ENCODE measurements at regions not wholly inside any gene's neighbourhood (a gene's known extent, or its start where the extent isn't known, plus 50 kb on each side); places are given as distances from the start of the nearest gene placed in this dataset.

DNA sequence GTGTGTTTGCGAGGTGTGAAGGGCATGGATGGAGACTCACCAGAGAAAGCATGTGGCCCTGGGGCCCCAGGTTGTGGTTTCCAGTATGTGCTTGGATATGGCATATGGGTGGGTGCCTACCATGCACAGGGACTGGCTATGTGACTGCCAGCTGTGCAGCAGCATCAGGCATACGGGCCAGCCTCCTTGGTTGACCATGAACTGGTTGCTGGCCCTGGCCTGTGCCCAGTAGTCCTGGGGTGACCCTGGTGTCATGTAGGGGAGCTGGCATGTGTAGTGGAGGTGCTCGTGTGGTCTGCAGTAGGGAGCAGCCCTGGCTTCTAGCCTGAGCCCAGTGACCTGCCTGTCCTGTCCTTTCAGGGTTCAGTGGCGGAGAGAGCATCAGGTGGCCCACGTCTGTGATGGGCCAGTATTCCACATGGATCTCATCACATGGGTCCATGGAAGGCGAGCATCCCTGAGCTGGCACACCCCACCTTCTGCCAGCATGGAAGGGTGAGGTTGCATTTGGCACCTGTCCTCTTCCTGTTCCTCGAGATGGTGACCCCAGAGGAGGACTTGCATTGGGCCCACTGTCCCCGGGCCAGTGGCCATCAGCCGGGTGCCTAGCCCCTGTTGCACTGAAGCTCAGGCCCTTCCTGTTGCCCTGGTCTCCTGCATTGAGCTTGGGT lies 228.9 kb downstream of the SNRPN start:
- DNase-seq: no peak

DNA sequence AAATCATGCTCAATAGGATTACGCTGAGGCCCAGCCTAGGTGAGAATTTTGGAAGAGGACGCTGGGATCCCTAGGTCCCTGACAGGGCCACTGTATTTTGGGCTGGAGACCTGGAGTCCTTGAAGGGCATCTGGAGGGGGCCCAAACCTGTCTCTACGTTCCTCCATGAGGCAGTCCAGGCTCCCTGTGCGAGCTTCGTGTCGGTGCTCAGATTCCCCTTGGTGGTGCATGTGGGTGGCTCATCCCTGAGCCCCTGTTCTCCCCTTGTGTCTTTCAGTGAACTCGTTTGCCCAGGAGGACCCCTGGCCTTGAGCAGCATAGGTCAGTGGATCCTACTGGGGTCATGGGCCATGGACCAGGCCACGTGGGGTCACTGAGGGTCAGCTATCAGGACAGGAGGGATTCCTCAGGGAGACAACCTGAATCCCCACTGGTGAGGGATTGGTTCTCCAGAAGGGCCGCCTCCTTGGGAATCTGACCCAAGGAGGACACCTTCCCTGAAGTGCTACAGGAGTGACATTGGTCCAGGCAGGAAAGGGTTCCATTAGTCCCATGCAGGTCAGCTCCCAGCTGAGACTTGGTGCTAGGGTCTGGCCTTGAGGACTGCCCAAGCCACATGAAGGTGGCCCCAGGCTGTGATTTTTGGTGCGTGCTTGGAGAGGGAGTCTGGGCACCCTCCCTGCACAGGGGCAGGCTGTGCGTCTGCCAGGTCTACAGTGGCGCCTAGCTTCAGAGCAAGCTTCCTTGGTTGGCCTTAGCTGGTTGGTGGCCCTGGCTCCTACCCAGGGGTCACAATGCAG lies 229.8 kb downstream of the SNRPN start:
- DNase-seq: no peak

DNA sequence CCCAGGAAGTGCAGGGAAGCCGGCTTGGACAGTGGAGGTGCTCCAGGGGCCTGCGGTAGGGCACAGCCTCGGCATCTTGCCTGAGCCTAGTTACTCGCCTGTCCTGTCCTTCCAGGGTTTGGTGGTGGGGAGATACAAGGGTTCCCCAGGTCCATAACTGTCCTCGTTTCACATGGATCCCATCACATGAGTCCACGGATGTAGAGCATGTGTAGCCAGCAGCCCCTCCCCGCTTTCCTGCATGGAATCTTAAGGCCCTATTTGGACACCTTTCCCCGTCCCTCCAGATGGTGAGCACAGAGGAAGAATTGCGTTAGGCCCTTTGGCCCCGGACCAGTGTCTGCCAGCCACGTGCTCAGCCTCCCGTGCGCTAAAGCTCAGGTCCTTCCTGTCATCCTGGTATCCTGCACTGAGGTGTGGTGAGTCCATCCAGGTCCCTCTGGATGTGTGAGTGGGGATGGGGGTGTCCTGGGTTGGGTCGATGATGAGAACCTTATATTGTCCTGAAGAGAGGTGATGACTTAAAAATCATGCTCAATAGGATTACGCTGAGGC lies 230.4 kb downstream of the SNRPN start:
- DNase-seq: no peak

DNA sequence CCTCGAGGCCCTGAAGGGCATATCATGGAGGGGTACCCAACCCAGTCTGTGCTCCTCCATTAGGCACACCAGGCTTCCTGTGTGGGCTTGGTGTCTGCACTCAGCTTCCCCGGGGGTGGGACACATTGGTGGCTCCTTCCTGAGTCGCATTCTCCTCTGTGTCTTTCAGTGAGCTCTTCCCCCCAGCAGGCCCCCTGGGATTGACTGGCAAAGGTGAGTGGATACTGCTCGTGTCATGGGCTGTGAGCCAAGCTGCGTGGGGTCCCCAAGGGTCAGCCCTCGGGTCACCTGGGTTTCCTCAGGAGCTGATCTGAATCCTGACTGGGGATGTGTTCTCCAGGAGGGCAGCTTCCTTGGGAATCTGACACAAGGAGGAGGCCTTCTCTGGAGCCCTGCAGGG lies 231.0 kb downstream of the SNRPN start:
- no peak for DNase-seq

DNA sequence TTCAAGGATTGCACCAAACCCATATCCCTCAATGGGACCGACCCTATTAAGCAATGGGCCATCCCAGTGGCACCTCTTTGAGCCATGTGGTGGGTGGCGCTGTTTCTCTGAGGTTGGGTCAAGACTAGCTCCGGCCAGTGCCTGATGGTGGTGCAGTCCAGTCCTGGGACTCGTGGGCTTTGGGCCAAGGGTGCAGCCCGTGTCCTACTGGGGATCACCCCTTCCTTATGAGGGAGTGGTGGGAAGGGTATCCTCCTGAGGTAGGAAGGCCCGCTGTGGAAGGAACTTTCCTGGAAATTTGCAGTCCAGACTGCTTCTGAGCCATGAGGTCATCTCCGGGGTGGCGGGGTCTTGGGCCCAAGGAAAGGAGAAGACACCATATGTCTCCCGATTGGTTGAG lies 231.6 kb downstream of the SNRPN start:
- no peak for DNase-seq

DNA sequence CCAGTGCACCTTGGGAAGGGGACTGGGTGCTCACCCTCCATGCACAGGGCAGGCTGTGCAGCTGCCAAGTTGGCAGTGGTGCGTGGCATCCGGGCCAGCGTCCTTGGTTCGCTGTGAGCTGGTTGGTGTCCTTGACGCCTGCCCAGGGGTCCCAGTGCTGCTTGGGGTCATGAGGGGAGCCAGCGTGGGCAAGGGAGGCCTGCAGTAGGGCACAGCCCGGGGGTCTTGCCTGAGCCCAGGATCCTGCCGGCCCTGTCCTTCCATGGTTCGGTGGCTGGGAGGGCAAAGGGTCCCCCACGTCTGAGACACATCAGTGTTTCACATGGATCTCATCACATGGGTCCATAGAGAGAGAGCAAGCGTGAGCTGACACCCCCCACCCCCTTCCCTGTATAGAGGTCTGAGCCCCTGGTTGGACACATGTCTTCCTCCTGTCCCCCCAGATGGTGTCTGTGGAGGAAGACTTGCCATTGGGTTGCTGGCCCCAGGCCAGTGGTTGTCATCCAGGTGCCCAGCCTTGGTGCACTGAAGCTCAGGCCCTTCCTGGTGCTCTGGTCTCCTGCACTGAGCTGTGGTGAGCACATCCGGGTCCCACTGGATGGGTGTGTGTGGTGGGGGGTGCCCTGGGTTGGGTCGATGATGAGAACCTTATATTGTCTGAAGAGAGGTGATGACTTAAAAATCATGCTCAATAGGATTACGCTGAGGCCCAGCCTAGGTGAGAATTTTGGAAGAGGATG lies 232.3 kb downstream of the SNRPN start:
- DNase-seq: no peak

DNA sequence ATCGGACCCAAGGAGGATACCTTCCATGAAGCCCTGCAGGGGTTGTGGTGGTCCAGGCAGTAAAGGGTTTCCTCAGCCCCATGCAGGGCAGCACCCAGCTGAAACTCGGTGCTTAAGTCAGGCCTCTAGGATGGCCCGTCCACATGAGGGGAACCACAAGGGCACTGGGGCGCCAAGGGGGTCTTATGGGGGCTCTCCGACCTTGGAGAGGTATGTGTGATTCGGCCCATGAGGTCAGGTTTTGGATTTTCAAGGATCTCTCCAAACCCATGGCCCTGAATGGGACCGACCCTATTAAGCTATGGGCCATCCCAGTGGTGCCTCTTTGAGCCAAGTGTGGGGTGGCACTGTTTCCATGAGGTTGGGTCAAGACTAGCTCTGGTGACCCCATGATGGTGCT lies 233.3 kb downstream of the SNRPN start:
- no peak for DNase-seq

DNA sequence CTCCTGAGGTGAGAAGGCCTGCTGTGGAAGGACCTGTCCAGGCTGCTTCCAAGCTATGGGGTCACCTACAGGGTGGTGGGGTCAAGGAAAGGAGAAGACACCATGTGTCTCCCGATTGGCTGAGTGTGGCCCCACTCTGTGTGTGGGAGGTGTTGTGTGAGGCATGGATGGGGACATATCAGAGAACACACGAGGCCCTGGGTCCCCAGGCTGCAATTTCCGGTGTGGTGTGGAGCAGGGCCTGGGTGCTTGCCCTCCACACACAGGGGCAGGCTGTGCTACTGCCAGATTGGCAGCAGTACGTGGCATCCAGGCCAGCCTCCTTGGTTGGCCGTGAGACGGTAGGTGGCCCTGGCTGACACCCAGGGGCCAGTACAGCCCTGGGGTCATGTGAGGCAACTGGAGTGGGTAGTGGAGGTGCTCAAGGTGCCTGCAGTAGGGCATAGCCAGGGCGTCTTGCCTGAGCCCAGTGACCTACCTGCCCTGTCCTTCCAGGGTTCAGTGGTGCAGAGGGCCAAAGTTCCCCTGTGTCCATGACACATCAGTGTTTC lies 233.8 kb downstream of the SNRPN start:
- no peak for DNase-seq

DNA sequence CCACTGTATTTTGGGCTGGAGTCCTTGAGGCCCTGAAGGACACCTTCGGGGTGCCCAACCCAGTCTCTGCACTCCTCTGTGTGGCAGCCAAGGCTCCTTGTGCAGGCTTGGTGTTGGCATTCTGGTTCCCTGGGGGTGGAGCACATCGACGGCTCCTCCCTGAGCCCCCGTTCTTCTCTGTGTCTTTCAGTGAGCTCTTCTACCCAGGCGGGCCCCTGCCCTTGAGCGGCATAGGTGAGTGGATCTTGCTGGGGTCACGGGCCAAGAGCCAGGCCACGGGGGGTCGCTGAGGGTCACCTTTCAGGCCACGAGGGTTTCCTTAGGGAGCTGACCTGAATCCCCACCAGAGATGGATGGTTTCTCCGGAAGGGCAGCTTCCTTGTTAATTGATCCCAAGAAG lies 234.8 kb downstream of the SNRPN start:
- DNase-seq: no peak

DNA sequence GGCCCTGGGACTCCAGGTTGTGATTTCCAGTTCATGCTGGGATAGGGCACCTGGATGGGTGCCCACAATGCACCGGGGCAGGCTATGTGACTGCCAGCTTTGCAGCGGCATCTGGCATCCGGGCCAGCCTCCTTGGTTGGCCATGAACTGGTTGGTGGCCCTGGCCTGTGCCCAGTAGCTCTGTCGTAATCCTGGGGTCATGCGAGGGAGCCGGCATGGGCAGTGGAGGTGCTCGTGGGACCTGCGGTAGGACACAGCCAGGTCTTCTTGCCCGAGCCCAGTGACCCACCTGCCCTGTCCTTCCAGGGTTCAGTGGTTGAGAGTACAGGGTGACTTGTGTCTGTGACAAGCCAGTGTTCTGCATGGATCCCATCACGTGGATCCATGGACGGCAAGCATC lies 237.9 kb downstream of the SNRPN start:
- DNase-seq: no peak

DNA sequence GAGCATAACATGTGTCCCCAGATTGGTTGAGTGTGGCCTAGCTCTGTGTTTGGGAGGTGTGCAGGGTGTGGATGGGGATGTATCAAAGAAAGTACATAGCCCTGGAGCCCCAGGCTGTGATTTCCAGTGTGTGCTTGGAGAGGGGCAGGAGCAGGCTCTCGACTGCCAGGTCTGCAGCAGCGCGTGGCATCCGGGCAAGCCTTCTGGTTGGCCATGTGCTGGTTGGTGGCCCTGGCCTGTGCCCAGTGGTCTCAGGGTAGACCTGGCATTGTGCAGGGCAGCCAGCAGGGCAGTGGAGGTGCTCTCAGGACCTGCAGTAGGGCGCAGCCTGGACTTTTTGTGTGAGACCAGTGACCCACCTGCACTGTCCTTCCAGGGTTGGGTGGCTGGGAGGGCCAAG lies 231.5 kb downstream of the UBE3A start:
- no peak for DNase-seq

DNA sequence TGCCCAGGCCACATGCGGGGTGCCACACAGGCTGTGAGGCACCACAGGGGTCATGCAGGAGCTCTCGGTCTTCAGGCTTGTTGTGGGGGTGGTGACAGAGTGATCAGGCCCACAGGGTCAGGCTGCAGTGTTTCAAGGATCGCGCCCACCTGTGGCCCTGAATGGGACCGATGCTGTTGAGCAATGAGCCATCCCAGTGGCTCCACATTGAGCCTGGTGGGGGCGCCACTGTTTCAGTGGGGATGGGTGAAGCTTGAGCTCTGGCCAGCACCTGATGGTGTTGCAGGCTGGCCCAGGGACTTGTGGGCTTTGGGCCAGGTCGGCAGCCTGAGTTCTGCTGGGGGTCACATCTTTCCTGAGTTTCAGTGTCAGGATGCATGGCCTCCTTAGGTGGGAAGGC lies 230.1 kb downstream of the UBE3A start:
- DNase-seq: no peak

DNA sequence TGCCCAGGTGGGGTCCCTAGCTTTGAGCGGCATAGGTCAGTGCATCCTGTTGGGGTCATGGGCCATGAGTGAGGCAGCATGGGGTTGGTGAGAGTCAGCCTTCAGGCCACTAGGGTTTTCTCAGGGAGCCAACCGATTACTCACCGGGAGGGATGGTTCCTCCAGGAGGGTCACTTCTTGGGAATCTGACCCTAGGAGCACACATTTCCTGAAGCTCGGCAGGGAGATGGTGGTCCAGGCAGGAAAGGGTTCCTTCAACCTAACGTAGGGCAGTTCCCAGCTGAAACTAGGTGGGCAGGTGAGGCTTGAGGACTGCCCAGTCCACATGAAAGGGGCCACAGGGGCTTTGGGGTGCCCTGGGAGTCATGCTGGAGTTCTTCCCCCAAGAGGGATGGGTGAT lies 218.0 kb downstream of the UBE3A start:
- no peak for DNase-seq

DNA sequence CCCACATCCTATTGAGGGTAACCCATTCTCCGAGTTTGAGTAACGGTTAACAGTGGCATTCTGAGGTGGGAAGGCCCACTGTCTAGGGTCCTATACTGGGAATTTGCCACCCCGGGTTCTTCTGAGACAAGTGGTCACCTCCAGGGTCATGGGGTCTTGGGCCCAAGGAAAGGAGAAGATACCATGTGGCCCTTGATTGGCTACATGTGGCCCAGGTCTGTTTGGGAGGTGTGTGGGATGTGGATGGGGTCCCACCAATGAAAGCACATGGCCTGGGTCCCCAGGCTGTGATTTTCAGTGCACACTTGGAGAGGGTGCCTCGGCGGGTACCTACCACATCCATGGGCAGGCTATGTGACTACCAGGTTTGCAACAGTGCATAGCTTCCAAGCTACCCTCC lies 214.4 kb downstream of the UBE3A start:
- no peak for DNase-seq

DNA sequence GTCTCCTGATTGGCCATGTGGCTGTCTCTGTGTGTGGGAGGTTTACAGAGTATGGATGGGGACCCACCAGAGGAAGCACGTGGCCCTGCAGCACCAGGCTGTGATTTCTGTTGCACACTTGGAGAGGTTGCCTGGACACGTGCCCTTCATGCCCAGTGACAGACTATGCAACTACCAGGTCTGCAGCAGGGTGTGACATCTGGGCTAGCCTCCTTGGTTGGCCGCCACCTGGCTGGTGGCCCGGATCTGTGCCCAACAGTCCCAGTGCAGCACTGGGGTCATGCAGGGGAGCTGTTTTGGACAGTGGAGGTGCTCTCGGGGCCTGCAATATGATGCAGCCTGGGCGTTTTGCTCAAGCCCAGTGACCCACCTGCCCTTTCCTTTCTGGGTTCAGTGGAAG lies 212.5 kb downstream of the UBE3A start:
- no peak for DNase-seq

DNA sequence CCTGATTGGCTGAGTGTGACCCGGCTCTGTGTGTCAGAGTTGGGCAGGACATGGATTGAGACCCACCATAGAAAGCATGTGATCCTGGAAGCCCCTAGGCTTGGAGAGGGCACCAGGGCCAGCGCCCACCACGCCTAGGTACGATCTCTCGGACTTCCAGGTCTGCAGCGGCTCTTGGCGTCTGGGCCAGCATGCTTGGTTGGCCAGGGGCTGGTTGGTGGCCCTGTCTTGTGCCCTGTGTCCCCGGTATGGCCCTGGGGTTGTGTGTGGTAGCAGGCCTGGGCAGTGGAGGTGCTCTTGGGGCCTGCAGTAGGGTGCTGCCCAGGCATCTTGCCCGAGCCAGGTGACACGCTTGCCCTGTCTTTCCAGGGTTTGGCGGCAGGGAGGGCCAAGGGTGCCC lies 210.6 kb downstream of the UBE3A start:
- no peak for DNase-seq

DNA sequence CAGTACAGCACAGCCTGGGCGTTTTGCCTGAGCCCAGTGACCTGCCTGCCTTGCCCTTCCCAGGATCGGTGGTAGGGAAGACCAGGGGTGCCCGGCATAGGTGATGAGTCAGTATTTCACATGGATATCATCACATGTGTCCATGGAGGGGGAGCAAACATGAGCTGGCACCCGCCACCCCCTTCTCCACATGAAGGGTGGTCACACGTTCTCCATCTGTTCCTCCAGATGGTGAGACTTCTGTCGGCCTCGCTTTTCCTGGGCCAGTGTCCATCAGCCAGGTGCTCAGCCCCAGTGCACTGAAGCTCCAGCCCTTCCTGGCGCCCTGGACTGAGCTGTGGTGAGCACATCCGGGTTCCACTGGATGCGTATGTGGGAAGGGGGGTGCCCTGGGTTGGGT lies 208.4 kb downstream of the UBE3A start:
- DNase-seq: no peak

DNA sequence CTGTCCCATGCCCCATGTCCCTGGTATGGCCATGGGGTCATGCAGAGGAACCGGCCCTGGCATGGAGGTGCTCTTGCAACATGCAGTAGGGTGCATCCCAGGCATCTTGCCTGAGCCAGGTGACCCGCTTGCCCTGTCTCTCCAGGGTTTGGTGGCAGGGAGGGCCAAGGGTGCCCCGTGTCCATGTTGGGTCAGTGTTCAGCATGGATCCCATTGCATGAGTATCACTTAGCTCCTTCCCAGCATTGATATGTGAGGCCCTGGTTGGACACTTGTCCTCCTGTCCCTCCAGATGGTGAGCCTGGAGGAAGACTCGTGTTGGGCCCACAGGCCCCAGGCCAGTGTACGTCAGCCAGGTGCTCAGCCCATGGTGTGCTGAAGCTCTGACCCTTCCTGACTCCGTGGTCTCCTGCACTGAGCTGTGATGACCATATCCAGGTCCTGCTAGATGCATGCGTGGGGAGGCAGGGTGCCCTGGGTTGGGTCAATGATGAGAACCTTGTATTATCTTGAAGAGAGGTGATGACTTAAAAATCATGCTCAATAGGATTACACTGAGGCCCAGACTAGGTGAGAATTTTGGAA lies 205.0 kb downstream of the UBE3A start:
- no peak for DNase-seq

DNA sequence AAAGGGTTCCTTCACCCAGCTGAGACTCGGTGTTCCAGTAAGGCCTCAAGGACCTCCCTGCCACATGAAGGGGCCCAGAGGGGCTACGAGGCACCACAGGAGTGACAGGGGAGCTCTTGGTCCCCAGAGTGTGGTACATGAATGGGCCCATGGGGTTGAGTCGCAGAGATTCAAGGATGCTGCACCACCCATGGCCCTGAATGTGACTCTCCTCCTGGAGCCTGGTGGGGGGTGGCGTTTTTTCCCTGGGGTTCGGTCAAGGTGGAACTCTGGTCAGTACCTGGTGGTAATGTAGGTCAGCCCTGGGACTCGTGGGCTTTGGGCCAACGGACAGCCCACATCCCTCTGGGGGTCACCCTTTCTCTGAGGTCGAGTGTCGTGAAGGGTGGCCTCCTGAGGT lies 204.0 kb downstream of the UBE3A start:
- DNase-seq: no peak

DNA sequence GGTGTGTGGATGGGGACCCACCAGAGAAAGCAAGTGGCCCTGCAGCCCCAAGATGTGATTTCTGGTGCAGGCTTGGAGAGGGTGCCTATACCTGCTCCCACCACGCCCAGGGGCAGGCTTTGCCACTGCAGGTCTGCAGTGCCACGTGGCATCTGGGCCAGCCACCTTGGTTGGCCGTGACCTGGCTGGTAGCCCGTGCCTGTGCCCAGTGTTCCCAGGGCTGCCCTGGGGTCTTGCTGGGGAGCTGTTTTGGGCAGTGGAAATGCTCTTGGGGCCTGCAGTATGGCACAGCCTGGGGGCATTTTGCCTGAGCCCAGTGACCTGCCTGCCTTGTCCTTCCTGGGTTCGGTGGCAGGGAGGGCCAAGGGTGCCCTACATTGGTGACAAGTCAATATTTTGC lies 203.4 kb downstream of the UBE3A start:
- DNase-seq: no peak

DNA sequence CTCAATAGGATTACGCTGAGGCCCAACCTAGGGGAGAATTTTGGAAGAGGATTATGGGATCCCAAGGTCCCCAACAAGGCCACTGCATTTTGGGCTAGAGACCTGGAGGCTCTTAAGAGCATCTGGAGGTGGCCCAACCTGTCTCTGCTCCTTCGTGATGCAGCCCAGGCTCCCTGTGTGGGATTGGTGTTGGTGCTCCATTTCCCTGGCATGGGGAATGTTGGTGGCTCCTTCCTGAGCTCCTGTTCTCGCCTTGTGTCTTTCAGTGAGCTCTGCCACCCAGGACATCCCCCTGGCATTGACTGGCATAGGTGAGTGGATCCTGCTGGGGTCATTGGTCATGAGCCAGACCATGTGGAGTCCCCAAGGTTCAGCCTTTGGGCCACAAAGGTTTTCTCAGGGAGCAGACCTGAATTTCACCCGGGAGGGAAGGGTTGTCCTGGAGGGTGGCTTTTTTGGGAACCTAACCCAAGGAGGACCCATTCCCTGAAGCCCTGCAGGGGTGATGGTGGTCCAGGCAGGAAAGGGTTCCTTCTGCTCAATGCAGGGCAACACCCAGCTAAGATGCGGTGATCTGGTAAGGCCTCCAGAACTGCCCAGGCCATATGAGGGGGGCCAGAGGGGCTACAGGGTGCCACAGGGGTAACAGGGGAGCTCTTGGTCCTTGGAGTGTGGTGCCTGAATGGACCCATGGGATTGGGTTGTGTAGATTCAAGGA lies 202.5 kb downstream of the UBE3A start:
- no peak for DNase-seq

DNA sequence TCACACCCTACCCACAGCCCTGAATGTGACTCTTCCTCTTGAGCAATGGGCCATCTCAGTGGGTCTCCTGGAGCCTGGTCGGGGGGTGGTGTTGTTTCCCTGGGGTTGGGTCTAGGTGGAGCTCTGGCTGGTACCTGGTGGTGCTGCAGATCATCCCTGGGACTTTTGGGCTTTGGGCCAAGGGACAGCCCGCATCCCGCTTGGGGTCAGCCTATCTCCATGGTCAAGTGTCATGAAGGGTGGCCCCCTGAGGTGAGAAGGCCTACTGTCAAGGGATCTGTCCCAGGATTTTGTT lies 202.0 kb downstream of the UBE3A start:
- DNase-seq: no peak
